NCI-H2227 (cell line): ENCODE measurements at regions not wholly inside any gene's neighbourhood (a gene's known extent, or its start where the extent isn't known, plus 50 kb on each side); places are given as distances from the start of the nearest gene placed in this dataset.

Experiments
- DNase-seq: peaks from one replicate; lab custom pipeline; 2025; ENCODE audit not compliant: unreplicated experiment; lab: John Stamatoyannopoulos, UW

DNA sequence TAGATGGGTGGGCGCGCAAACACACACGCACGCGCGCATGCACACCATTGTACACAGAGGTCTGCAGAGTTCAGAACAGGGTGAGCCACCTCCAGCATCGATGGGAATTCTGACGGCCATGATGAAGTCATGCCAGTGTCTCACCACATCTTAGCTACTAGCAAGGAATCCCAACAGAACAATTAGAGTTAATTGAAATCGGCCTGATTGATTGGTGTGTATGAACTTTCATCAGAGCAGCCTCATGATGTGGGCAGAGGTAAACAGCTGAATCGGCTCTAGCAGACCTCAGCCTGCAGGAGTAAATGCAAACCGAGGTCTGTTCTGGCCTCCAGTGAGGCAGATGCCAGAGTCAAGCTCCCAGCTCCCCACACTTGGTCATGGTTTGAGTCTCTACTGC lies 200.6 kb downstream of the CBLN1 start:
- no peak for DNase-seq

DNA sequence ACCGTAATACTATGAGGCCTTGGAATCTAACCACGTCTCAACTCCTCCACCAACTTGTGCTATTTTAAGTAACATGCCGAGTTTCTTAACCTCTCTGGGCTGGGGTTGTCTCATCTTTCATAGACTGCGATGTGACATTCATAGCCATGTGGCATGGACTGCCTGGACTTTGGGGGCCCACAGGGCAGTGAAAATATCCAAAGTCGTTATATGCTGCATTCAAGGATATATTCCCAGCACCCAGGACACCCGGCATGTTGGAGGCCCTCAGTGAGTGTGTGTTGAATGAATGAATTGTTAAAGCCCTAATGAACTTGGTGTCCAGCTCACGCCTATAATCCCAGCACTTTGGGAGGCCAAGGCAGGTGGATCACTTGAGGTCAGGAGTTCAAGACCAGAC lies 203.1 kb downstream of the CBLN1 start:
- DNase-seq: no peak

DNA sequence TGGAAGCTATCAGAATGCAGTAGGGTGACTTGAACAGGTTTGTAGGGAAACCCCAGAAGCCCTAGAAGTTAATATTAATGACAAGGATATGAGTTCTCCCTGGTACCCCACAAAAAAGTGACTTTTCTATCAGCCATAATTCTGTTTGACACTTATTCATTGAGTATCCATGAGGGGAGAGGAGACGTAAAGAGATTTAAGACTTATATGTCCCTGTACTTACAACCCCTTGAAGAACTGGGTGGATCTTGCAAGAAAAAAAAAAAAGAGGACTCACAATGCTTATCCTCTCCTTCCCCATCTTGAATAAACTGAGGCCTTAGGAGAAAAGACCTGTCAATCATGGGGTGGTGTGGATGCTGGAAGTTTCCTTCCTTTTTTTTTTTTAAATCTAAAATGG lies 203.5 kb downstream of the CBLN1 start:
- no peak for DNase-seq

DNA sequence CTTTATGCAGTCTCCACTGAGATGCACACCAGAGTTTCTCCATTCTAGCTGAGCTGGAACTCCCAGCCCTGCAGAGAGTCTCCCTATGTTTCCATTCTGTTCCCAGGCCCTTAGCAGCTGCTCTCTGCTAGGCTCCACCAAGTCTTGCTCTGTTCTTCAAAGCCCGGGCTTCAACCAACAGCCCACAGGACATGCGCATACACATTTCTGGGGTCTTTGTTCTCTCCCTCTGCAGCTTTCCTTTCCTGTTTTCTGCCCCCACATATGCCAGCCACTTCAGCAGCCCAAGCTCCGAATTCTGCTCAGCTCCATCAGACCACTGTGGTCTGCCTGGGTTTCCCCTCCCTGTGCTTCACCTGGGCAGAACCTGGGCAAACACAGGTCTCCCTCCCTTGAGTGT lies 205.9 kb downstream of the CBLN1 start:
- DNase-seq: no peak

DNA sequence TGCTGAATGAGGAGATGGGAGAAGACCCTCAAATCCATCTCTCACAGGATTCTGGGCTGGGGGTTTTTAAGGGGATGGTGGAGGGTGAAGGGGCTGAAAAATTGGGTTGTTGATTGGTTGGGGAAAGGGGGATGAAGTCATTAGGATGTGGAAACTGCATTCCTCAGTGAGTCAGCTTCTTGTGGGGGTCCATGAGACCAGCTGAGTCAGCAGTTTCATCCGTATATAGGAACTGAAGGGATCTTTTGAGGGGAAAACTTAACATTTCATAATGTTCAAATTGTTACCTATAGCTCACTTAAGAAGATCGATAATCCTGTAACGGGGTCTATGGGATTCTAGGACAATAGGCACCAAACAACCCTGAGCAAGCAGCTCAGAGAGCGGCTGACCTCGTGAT lies 213.4 kb downstream of the CBLN1 start:
- DNase-seq: no peak

DNA sequence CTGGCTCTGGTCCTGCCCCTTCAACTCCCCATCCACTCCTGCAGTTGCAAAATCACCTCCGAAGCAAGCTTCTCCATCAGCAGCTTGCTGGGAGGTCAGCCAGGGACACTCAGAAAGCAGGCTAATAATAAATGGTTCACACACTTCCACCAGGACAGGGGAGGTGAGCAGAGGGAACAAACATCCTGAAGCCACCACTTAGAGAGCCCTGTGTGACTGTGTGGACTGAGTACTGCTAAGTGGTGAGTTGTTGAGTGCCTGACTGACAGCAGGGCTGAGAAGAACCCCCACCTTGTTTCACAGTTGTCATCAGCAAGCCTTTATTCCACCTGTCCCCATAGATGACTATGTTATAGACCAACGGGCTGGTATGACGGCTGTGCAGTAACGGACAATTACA lies 213.9 kb downstream of the CBLN1 start:
- DNase-seq: no peak

DNA sequence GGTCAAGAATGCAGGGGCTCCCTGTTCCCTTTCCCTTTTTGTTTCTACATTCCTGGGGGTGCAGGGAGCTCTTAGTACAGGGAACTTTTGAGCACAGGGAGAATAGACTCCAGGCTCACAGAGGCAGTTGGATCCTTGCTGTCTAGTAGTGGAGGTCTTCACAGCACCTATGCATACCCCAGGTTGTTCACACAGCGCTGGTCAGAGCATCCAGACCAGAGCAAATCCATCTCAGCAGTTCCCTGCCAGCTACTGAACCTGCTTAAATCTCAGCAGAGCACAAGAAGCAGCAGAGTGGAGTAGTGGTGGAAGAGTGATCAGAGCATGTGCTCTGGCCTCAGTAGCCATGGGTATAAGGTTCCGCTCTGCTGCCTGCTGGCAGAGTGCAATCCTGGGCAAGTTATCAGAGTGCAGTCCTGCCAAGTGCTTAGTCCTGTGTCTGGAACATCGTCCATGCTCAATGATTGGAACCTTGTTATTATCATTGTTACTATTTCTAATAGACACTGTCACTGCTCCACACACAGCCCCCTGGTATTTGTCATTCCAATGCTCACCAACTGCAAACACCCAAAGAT lies 220.4 kb downstream of the CBLN1 start:
- no peak for DNase-seq

DNA sequence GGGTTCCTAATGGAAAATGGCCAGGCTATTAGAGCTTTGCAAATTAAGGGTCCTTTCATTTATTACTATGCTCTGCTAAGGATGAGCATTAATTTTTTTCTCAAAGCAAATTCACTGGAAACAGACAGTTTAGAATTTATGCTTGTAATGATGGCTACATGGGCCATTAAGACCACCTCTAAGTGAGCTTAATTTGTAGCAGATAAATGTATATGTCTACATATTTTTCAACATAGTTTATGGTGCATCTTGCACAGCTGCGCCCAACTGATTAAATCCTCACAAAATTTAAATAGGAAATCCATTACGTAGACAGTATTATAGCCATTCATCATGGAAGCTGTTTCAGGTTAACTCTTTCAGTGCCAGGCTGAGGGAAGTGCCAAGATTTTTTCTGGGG lies 220.9 kb downstream of the CBLN1 start:
- DNase-seq: no peak

DNA sequence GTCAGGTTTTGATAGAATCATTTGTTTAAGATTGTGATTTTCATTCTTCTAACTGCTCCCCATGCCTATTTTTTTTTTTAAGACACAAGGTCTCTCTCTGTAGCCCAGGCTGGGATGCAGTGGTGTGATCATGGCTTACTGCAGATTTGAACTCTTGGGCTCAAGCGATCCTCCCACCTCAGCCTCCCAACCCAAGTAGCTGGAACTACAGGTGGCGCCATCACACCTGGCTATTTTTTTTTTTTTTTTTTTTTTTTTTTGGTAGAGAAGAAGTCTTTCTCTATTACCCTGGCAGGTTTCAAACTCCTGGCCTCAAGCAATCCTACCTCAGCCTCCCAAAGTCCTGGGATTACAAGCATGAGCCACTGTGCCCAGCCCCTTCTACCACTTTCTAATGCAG lies 223.3 kb downstream of the CBLN1 start:
- no peak for DNase-seq

DNA sequence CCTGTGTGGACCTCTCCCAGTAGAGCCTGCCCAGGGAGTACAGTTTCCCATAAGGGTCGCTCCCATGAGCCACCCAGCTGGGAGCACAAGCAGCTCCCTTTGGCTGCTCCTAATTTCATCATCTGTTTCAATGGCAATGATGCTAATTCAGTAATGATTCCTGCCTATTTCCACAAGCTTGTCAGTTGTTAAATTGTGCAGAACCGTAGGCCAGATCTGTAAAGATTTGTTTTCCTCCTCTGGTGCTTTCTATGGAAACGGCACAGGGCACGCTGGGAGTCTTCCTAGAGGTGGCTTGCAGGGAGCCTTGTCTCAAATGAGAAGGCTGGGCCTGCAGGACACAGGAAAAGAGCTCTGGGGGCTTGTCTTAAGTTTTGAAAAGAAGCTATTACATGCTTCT lies 223.7 kb downstream of the CBLN1 start:
- no peak for DNase-seq

DNA sequence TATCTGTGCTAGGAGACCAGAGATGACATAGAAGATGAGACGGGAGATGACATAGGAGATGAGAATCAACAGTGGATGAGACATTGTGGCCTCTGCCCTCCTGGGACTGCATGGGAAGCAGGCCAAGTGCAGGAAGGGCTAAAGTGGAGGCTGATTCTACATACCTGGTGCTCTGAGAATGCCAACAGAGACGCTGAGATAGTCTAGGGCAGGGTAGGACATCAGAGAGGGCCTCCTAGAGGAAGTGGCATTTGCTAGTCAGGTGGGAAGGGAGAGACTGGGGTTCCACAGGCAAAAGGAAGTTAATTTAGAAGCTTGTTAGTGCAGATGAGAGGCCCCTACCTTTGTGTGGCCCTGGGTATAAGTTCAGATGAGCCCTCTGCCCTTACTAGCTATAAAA lies 224.2 kb downstream of the CBLN1 start:
- DNase-seq: no peak

DNA sequence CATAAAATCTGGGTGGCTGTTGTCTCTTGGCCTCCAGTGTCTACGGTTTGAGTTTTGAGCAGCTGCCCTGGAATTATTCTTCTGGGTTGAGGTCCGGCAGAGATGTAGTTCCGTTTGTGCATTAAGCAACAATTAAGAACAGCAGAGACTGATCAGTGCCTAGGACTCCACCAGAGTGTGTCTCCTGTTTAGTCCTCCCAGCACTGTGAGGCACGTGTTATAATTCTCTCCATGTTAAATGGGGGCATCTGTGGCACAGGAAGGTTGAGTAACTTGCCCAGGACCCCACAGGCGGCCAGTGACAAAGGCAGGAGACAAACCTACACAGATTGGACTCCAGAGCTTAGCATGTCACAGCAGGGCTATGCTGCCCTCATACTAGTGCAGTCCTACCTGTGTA lies 225.1 kb downstream of the CBLN1 start:
- DNase-seq: no peak

DNA sequence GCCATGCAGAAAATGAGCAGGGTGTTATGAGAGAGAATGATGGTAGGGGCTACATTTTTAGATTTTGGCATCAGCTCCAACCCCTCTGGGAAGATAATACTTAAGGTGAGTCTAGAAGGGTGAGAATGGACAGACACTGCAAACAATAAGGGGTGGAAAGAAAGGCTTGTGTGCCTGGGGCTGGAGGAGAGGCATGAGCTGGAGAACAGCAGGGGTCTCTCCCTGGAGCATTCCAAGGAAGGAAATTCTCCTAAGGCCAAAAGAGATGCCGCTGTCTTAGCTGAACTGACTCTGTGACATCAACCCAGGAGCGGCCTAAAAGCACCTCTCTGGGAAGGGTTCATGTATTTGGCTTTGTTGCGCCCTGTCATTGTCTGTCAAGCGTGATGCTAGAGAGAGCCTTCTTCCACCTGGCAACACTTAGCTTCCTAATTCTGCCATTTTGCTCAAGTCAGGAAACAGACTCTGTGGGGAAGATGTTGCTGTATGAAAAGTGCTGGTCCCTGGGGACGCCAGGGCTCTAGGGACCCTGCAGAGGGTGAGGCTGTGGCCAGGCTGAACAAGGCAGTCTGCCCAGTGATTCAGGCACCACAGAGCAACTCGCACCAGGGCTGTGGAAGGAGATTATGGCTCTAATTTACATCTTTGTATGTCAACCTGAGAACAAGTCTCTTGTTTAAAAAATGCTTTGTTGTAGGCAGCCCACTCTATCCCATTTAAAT lies 225.7 kb downstream of the CBLN1 start:
- no peak for DNase-seq

DNA sequence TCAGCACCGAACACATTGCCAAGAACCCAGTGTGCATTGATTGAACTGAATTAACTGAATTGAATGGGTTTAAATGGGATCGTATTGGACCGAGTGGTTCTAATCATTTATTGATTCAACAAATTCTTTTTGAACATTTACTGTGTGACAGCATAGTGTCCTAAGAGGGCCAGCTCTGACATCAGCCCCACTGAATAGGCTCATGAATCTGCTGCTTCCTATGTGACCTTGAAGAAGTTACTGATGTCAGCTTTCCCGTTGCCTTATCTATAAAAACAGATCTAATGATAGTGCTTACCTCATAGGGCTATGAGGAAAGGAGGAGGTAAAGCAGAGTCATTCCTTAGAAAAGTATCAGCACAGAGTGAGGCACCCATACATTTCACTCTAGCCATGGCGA lies 226.3 kb downstream of the CBLN1 start:
- DNase-seq: no peak

DNA sequence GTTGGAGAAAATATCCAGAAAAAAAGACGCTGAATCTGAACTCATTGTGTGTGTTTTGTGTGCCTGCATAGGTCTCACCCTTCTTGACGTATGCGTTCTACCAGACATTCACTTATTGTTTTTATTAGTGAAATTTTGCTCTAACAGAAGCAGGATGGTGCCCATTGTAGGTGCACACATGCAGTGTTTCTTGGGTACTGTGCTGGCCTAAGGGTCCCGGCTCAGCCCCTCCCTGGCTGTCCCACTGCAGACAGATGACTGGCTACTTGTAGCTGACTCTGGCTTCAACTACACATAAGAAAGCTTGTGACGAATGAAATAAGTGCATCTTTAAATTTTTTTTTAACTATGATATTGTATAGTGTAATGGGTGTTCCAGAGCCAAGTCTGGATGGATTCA lies 227.0 kb downstream of the CBLN1 start:
- DNase-seq: no peak

DNA sequence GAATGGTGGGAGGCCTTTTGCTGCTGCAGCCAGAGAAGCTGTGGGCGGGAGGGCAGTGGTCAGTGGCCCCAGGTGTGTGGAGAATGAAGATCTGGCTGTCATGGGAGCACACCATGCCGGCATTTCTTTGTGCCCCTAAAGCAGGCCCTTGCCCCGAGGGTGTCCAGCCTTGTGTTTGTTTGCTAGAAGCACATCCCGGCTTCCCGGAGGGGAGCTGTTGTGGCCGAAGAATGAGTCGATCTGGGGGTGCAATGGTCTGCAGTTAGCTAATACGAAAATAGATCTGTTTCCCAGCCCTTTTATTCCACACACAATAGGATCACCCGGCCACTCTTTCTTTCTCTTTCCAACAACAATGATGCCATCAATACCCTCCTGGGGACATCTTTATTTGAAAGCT lies 228.8 kb downstream of the CBLN1 start:
- no peak for DNase-seq

DNA sequence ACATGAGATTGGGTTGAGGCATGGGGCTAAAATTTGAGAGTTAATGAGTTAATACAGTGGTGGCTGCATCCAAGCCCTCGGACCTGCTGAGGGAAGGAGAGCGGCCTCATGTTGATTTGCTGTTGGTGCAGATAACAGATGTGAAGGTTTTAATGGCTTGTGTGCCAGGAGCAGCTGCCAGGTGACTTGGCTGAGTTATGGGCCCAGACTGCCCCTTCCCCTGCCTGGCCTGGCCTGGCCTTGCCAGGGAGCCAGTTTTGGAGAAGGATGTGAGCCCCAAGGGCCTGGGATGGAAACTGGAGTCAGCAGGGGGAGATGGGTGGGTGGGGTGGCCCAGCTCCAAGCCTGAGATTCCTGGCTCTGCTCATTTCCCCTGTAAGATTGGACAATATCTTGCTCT lies 230.1 kb downstream of the CBLN1 start:
- no peak for DNase-seq

DNA sequence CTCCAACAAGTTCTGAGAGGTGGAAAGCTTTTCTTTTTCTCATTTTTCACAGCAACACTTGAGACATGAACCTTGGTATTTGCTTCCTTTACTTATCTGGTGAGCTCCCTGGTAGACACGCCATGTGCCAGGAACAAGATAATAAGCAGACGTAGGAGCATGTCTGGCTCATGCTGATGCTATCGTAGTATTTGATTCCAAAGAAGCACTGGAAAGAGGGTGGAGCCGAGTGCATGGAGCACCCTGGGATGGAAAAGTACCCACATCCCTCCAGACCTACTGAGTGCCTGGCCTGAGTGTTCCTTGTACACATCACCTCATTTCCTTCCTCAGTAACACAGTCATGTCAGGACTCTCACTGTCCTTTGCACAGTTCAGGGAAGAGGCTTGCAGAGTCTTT lies 231.0 kb downstream of the CBLN1 start:
- DNase-seq: no peak

DNA sequence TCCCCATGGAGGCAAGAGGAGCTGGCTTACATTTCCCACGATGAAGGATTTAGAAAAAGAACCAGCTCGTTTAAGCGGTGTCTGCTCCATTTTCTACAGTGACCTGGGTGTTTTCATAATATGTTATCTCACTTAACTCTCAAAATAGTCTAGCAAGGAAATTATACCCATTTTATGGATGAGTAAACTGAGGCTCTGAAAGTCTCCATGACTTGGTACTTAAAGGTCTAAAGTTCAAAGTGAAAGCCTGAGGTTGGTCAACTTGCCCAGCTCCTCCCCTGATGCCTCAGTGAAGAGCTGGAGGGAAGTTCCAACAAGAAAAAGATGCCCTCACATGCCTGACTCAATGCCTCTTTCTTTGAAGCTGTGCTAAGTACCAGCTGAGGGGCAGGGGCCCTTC lies 232.0 kb downstream of the CBLN1 start:
- DNase-seq: no peak

DNA sequence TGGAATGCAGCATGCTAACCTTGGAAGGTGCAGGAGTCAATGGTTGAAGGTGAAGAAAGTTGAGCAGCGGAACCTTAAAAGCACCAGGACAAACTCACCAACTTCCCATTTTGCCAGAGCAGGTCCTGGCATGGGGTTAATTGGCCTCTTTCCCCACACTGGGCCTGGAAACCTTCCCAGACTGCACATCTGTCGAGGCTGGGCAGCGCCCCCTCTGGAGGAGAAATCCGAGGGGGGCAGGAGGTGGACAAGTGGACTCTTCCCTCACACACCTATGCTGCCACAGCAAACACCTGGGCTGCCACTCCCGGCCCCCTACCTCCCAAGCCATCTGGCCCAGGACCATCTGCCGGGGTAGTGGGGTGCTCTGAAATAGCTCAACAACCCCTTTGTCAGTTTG lies 232.4 kb downstream of the CBLN1 start:
- no peak for DNase-seq

DNA sequence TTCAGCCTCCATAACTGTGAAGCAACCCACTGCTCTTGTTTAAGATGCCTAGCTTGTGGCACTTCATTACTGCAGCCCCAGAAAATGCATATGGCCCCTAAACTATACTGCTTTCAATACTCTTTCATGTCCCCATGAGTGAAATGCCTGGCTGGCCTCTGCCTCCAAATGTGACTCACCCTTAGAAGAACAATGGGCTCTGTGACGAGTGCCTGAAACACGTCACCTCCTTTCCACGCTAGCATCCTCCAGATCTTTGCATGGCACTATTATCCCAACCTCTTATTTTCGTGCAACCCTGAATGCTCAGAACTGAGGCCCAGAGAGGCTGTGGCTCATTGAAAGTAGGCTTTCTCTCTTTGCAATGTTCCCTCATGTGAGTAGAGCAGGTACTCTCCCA lies 233.1 kb downstream of the CBLN1 start:
- DNase-seq: no peak

DNA sequence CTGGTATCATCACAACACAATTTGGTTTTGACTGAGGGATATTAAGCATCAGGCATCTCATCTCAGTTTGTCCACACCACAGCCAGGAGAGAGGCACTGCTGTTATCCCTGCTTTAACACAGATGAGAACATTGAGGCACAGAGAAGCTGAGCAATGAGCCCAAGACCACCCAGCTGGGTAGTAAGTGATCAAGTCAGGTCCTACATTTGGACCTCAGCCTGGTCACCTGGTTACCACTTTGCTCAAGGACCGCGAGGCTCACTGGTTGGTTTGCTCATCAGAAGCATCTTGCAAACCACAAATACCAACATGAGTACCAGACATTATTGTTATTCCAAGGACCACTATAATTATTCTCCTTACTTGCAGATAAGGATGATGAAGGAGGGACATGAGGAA lies 245.5 kb downstream of the CBLN1 start:
- no peak for DNase-seq

DNA sequence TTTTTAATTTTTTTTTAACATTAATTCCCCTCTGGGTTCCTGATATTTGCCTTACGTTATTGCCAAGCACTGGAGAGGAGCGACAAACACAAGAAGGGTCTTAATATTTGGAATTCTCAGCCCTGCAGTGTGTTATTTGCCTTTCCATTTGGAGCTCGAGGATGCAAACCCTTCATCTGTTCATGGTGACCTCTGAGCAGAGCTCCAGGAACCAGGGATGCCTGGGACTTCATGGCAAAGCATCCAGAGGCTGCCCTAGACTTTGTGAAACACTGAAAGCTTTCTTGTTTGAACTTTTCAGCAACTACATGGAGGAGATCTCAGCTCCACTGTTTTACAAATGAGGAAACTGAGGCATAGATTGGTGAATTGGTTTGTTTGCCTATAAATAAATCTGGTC lies 254.2 kb downstream of the CBLN1 start:
- DNase-seq: no peak
